Dermis microvascular lymphatic vessel endothelial cell (primary cell): ENCODE measurements at regions not wholly inside any gene's neighbourhood (a gene's known extent, or its start where the extent isn't known, plus 50 kb on each side); places are given as distances from the start of the nearest gene placed in this dataset.

Experiments
- DNase-seq, 2 donors: peaks; one replicate each; pipeline versions ENCODE4 v3.0.0 to v3.0.0-alpha.2; 2010; ENCODE audit warnings: low read depth in 2 of 2

DNA sequence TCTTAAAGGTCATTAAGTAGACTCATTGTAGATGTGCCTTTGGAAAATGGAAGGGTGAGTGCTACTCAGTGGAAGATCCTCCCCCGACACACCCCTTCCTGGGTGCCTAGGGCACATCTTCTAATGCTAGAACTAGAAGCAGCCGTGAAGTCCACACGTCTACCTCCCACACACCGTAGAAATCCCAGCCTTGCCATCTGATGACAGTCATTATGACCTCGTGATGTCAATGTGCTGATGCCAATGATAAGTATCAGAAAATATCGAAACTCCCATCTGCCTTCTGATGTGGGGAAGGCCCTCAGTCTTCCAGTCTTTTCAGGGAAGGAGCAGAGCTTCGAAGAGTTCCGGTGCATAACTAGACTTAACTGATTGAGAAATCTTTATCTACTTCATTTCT lies 282.1 kb upstream of the ROPN1 start:
- no peak for DNase-seq

DNA sequence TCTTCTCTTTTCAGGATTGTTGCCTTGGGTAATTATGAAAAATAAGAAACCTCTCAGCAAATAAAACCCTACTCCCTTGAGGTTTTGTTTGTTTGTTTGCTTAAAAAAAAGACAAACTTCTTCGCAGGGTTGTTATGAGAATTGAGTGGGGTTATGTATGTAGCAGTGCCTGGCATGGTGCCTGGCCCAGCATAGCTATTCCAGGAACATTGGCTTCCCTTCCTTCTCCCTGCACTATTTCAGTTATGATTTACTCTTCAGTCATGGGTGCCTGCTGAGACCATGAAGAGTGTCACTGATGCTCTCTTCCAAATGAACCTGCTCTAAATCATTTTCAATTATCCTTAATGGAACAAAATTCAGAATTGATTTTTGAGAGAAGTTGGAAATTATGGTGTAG lies 283.5 kb upstream of the ROPN1 start:
- DNase-seq = peak in 1 of 2 donors; percentile 45

DNA sequence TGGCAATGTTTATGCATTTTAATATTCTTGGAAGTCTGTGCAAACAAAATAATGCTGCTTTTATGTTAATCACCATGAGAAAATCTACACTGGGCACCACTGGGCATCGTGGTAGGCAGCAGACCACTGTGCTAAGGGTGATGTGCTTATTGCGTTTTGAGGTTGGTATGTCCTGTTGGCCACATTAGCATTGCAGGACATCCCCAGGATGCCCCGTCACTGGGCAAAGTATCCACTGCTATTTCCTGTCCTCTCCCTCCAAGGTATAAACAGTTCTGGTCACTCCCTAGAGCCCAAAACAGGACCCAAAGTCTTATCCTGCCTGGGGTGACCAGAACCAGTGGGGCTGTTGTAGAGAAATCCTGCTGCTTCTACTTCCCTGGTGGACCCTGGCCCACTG lies 284.2 kb upstream of the ROPN1 start:
- peak; percentile 52 to 62 for DNase-seq

DNA sequence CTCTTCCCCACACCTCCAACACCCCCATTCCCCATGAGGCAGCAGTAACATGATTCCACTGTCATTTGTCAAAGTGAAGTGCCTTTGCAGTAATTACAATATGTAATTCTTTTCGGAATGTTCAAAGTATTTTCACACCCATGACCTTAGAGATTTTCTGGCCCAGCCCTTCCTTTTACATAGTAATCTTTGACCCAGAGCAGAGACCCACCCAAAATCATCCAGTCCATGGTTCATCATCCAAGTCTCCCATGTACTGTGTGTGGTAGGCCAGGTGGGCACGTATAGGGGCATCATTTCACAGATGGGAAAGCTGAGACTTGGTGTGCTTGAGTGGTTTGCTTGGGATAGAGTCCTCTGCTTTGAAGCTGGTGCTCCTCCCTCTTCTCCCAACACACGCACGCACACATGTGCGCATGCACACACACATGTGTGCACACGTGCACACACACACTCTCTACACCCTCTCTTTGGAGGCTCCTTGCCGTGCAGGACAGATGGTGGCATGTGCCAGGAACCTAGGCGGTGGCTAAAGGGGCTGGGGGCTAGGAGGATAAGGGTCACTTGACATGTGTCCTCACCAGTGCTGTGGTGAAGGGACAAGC lies 284.7 kb upstream of the ROPN1 start:
- DNase-seq = peak in 1 of 2 donors; percentile 13

DNA sequence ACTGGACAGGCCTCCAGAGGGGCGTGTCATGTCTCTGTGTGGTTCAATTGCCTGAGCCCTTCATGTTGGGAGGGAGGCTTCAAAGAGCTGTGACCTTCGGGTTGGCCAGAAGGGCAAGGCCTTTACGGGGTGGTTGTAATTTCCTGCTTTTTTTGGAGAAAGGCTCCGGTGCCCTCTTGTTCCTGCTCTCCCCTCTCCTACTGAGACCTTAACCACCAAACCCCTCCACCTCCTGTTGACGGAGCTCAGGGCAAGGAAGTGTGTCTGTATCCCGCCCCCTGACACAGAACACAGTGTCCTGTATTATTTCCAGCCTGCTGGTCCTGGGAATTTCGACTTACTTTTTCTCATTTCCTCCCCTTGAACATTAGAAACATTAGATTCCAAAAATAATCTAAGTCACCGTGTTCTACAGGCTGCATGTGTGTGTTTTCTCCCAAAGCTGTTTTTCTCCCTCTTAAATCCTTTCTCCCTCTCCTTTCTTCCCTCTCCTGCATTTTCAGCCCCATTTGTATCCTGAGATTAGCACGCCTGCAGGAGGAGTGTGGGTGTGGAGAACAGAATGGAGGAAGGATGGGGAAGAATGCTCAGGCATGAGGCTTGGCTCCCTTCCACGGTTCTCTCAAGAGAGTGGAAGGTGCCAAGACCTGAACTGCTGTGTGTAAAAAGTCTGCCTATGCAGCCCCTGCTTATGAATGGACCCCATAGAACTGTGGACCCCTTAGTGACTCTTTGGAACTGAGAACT lies 285.4 kb upstream of the ROPN1 start:
- DNase-seq = peak; percentile 47 to 78

DNA sequence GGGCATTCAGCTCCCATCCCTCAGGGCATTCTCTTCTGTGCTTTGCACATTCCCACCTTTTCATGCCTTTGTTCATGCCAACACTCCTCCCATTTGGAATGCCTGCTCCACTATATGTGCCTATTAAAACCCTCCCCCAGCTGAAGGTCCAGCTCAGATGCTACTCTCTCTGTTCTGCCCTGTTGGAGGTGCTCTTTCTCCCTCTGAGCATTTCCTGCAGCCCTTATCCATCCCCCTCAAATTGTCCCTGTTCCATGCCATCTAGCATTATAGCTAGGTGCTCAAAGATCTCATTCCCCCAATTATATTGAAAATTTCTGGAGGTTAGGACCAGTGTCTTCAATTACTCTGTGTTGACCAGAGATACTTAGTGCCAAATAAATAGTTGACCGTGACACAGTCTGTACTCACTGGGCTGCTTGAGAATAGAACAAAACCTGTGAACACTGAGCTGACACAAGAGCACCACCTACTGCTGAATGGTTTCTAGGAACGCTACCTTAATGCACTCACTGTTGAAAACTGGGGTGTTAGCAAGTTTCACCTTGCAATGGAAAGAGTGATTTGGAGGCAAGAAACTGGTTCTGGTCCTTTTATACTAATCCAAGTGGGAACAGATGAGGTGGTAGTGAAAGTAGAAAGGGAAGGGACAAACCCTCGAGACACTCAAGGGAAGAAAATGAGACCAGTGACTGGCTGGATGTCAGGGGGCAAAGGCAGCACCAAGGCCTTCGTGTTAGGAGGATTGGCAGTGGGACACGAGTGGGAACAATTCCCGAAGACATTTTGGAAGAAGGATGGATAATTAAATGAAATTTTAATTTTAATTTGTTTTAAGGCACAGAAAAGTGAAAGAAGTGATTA lies 289.8 kb upstream of the ROPN1 start:
- peak; percentile 58 to 70 for DNase-seq

DNA sequence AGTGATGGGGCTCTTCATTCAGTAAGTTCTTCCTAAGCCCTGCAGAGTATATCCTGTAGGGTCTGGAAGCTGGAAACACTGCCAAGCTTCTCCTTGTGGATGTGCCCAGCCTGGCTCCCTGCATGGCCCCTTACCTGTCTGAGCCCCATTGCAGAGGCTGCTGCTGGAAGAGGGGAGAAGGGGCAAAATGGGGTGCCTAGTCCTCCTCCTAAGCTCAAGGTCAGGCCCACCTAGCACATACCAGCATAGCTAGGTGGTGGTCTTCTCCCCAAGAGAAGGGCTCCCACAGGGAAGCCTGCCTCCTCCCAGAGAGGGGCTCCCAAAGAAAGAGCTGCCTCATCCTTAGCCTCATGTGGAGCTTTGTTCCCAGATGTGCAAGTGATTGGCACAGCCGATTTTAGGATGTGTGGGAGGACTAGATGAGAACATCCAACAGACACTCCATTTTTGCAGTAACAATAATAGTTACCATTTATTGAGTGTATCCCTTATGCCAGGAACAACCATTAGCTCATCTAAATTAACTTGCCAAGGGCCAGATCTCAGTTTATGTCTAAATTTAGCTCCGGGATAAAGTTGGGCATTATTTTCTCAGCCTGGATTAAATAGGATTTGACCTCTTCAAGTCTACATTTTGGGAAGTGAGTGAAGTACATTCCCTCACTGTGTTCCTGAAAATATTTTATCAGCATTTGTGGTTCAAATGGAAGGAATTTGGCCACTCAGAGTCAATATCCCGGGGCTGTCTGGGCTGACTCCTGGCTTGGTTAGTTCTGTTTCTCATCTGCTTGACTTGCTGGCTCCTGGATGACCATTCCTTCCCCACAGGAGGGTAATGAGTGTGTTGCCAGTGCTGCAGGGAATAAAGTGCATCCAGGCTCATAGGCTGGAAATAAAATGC lies 291.1 kb upstream of the ROPN1 start:
- DNase-seq = no peak

DNA sequence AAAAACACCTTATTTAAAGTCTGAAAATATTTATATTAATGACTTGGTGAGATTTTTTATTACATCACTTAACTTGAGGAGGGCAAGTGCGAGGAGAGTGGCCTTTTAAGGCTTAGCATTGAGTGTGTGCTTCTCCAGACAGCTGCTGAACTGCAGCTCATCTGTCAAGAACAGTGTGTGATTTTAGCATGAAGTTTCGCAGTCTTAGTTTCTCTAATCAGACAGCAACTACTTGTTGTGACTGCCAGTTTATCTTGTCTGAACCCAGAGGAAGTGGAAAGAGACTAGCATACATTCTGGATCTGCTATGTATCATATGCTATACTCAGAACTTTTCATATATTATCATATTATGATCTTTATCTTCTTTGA lies 291.7 kb upstream of the ROPN1 start:
- no peak for DNase-seq

DNA sequence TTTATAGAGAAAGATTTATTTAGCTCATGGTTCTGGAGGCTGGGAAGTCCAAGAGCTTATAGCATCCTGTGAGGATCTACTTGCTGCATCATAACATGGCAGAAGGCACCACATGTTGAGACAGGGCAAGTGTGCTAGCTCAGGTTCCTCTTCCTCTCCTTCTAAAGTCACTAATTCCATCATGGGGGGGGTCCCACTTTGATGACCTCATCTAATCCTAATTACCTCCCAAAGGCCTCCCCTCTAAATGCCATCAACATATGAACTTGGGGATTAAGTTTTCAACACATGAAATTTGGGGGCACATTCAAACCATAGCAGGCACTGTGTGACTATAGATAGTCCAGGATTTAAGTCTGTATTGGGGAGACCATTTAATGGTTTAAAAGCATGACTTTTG lies 297.1 kb upstream of the ROPN1 start:
- no peak for DNase-seq

DNA sequence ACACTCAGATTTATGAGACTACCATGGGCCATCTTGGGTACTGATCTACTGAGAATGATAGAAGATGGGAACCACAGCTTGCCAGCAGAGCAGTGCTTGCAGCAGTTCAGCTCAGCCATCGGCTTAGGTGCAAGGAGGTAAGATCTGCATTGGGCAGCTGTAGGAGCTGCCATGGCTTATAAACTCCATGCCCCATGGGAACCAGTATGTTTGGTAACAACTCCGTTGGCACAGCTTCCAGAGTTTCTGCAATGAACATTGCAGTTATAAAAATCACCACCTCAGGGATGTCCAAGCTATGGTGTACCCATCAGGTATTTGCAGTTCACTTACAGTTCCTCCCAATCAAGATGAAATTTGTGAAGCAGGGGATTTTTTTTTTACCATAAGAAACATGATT lies 299.1 kb upstream of the ROPN1 start:
- DNase-seq = no peak

DNA sequence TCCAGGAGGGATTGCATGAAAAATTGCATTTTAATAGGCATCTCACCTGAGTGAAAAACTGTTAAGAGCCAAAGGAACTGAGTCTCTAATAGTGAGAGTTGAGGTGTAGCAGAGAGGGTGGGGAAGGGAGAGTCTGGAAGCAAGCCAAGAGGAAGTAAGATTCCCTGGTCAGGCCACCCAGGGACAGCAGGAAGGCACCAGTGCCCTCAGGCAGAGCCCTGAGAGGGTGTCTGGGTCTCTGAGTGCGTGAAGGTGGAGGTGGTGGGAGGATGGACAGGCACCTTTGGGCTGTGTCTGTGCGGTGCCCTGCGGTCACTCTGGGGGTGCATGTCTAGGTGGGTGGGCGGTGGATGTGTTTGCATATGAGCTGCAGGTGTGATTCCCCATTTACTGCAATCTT lies 300.4 kb upstream of the ROPN1 start:
- no peak for DNase-seq

DNA sequence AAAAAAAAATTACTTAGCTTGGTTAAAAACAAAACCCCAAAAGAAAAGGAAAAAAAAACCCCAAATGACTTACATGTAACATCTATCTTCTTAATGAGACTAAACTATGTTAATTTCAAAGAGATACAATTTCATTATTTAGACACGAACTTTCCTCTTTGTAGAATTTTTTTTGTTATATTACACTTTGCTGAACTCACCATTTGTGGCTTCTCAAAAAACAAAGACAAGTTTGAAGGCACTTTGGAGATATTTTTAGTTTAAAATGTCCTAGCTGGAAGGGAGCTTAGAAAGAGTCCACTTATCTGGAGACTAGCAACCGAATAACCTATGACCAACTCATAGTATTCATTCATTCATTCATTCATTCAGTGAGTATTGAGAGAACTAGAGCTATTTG lies 301.7 kb upstream of the ROPN1 start:
- no peak for DNase-seq

DNA sequence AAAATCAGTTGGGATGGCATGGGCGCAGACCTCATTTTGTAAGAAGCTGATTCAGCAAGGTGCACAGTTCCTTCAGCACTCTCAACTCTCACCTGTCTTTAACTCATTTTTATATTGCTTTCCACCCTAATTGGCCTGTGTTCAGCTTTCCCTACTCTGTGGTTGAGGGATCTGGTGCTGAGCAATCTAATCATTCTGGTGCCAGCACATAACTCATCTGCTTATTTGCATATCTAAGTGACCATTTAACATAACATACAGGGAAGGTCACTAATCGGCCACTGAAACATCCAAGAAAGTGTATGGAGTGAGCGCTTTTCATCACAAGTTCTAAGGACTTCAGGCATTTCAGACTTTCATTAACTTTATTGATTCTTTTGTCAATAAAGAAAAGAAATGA lies 303.4 kb upstream of the ROPN1 start:
- DNase-seq = no peak

DNA sequence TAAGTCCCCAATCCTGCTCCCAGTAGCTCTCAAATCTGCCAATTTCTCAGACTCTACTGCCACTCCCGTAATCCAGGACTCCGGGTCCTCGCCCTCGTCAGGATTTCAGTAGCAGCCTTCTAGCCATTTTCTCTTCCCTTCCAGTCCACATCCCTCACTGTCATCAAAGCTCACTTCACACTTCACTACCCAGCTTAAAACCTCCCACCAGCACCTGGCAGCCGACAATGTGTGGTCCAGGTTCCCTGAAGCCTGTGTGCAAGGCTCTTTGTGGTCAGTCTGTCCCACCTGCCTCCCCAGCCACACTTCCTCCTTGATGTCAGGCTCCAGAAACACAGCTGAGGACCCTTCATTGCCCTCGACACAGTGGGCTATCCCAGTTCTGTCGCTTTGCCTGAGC lies 304.5 kb upstream of the ROPN1 start:
- DNase-seq = no peak

DNA sequence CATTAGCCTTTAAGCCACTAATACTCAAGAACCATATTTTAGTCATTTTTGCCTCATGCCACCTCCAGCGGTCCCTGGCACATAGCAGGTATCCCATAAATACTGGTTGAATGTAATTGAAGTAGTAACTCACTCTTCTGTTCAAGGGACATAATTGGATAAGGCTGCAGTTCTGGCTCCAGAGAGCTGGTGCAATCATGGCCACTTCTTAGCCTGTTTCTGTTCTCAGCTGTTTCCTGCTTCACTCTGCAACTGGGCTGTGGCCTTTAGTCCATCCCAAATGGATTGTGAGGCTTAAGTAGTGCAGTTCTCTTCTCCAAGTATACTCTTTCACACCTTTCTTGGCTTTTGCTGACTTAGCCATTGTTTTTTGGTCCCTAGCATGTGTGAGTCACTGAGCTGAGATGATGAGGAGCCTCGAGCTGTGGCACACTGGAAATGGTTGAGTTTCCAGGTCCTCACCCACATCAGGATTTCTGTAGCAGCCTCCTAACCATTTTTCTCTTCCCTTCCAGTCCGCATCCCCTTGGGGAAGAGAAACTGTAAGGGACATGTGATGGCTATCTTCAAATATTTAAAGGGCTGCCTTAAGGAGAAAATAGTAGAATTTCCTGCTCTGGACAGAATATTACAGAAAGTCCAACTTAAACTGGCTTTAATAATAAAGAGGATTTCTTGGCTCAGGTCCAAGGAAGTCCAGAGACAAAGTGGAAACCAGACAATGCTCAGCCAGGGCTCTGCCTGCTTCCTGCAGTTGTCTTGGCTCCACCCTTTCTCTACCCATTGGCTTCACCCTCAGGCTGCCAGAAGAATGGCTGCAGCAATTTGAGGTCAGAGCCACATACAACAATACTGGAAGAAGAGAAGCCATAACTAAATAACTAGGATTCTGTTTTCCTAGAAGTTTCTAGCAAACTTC lies 305.4 kb upstream of the ROPN1 start:
- DNase-seq = peak in 1 of 2 donors; percentile 72

DNA sequence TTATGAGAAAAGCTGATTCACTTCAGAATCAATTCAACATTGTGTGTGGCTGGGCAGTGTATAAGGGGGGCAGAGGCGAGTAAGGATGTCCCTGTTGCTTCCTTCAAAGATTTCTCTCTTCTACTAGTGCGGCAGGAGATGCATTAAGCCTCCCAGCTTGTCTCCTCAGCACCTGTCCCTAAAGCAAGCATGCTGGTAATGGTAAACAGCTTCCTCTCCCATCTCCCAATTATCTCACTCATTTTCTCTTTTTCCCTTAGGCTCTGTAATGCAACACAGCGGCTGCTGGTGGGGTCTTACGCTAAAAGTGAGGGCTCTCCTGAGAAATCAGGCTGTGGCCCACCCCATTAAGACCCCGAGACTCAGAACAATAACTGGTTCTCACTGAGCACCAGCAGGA lies 306.4 kb upstream of the ROPN1 start:
- no peak for DNase-seq

DNA sequence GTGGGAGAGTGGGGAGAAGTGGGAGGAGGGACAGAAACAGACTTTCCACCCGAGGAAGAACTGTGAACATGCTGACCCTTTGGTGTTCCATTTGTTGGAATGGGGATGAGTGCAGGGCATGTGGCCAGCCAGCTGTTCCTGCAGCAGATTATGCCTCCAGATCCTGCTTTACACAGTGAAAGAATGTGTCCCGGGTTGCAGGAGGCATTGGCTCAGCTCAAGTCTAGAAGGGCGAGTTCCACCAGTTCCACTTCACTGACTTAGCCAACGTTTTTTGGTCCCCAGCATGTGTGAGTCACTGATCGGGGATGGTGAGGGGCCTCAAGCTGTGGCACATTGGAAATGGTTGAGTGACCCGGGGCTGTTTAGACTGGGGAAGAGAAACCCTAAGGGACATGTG lies 307.0 kb upstream of the ROPN1 start:
- DNase-seq = no peak

DNA sequence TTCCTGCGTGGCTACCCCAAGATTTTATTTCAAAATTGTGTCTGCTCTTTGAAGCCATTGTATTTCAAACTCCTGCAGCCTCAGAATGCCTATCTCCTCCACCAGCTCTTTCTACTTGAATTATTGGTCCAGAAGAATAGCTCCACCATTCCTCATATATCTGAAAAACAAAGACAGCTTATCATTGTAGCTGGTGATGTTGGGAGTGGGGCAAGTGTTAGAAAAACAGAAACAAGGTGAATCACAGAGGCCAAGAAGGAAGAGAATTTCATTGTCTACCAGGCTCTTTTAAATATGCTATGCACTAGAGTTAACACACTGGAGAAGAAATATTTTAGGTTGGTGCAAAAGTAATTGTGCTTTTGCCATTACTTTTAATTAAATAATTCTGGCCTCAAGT lies 307.9 kb upstream of the ROPN1 start:
- DNase-seq = no peak

DNA sequence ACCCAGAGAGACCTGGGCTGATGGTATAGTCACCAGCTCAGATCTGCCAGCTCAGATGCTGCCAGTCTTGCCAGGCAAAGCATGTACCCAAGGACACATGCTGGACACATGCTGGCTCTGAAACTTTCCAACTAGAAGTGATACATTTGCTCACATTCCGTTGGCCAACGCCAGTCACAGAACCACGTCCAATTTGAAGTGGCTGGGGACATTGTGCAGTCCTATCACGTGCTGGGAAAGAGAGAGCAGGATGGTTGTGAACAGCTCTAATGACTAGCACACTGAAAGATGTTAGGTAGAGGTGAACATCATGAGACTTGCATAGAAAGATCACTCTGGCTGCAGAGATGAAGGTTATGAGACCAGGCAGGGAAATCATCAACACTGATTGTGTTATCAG lies 308.5 kb upstream of the ROPN1 start:
- DNase-seq = no peak

DNA sequence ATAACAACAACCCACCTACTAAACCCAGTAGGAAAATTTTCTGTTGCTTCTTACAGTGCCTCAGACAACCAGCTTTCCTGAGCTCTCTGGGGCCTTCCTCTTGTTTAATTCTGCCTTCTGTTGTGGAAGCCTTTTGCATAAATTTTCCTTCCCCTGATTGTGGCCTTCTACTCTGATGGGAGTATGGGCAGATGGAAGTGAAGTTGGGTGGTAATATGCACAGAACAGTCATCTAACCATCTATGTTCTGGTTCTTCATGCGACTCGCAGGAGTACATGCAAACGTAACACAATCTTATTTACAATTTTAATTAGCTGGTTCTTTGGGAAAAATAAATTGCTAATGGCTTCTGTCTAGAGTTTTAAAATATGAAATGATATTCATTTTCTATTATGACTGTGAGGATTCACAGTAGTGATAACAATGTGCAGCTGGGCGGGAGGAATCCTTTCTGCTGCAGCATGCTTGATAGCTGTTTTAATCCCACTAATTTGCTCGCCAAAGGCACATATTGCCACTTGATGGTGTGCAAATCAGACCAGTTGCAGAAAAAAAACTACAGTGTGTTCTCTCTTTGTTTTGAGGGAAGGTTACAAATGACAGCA lies 311.5 kb upstream of the ROPN1 start:
- DNase-seq = no peak
